ENCODE measurements at regions not wholly inside any gene's neighbourhood (a gene's known extent, or its start where the extent isn't known, plus 50 kb on each side); places are given as distances from the start of the nearest gene placed in this dataset.

- DNase-seq: no peak
These were observed 295.8 kb downstream of the GABRB3 start for GRCh38 chr15:26477044-26477443.

- peak in 1 of 3 experiments; percentile 9 for DNase-seq
These were observed 297.3 kb downstream of the GABRB3 start for GRCh38 chr15:26475554-26475953.

DNA sequence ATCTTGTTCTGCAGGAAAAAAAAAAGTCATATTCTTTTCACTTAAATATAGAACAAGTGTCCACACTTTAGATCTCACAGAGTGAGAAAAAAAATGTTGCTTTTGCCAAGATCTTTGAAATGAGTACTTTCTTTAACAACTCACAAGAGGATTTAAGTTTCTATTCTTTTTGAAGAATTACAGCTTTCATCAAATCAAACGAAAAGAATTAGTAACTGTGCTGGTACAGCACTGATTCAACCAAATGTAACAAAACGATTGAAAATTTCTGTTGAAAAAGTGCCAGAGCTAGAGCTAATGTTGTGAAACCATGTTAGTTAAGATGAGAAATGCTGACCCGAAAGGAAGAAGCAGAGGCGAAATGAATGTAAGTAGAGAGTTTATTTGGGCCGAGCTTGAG lies 300.2 kb downstream of the GABRB3 start:
- DNase-seq: no peak

DNA sequence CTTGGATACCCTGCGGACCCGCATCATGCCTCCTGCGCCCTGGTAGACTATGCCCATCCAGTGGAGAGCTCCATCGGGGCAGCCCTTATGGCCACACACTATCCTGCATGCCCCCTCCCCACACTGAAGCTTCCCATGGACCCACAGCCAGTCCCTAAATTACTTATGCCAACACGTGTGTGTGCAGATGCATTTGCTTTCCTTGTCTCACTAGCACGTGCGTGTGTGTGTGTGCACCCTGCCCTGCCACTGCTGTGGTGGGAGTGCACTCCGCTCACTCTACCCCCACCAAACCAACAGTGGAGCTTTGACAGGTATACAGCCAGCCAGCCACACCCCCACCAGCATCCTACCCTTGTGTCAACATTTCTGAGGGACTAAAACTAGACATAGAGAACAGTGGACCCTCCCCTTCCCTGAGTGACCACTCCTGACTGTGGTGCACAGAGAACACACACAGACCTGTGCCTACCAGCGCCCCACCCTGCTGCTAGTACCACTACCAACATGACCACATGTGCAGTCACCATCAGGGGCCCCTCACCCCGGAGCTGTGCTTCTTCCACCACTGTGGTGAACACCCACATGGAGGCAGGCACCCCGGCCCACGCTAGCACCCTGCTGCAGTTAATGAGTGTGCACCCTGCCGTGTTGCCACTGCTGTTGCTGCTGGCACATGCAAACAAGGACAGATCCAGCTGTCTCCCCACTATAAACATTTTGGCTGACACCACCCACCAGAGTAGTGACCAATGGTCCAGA lies 310.8 kb downstream of the GABRB3 start:
- no peak for DNase-seq

DNA sequence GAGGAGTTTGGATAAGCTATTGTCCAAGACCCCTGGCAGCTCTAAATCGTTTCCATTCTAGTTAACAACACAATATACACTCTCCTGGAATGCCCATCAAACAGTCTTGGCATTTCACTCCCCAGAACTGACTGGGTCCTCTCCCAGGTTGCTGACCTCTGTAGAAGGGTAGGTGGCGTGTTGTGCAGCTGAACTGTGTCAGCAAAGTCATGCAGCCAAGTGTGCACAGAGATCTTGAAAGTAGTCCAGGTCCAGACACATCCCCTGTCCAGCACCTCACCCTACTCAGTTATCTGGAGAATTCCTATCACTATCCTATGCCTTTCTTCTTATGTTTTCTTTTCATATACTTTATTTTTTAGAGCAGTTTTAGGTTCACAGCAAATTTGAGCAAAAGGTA lies 312.7 kb downstream of the GABRB3 start:
- DNase-seq: no peak

- DNase-seq: no peak
These were observed 317.0 kb downstream of the GABRB3 start for GRCh38 chr15:26455828-26456227.

DNA sequence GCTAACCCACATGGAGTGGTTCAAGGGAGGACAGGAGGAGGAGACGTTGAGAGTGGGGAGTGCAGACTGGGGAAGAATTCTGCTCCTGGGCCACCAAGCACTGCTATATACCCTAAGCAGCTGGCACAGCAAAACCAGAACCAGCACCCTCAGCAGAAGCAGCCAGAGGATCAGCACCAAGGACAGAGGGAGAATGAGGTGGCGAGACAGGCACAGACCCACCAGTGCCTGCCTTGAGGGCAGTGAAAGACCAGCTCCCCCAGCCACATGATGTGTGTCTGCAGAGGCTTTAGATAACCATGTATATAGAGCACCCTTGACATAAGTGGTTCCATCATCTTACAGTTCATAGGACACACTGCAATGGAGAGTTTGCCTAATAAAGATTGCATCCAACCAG lies 319.0 kb downstream of the GABRB3 start:
- no peak for DNase-seq

DNA sequence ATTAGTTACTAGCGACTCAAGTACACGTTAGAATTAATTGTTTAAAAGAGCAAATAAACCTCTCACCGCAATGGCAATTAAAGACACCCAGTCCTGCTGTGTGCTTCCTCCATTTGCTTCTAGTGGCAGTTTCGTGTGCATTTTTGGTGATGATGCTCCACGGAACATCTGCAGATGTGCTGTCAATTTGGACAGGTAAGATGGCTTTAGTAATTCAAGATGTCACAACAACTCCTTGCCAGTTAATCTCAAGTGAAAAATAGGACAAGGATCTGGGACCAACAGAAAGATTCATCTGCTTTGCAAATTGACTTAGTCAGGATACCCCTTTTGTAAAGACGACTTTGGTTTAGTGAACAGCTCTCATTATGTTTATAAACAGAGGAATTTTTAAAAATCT lies 320.9 kb downstream of the GABRB3 start:
- DNase-seq: peak in 2 of 3 experiments; percentile 1 to 68

DNA sequence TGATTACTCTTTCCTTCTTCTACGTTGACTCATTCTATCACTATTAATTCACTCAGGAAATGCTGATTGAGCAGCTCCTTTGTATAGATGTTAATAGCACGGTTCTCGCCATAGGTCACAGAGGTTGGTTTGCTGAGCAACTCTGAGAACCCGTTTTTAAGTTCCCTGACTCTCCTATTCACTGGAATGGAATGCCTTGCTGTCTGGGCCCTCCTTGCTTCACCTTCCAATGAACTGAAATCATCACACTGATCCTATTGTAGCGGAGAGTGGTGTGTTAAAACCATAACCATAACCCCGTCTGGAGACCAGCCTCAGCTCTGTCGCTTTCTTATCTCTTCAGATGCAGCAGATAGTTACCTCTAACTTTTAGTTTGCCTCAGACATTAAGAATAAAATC lies 323.6 kb downstream of the GABRB3 start:
- no peak for DNase-seq

- no peak for DNase-seq
These were observed 329.5 kb downstream of the GABRB3 start for GRCh38 chr15:26443321-26443720.

DNA sequence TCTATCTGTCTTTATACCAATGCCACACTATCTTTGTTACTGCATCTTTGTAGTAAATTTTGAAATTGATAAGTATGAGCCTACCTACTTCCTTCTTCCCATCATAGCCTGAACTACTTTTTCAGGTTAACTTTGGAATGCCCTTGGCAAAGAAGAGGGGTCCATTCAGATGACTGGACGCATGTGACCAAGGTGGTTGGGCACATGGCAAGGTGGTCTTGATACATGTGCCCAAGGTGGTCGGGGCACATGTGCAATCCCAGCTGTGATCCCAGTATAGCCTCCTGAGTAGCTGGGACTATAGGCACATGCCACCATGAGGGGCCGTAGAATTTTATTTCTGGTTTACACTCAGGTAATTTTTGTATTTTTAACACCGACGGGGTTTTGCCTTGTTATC lies 330.2 kb downstream of the GABRB3 start:
- no peak for DNase-seq

- no peak for DNase-seq
These were observed 333.2 kb downstream of the GABRB3 start for GRCh38 chr15:26439681-26440080.

DNA sequence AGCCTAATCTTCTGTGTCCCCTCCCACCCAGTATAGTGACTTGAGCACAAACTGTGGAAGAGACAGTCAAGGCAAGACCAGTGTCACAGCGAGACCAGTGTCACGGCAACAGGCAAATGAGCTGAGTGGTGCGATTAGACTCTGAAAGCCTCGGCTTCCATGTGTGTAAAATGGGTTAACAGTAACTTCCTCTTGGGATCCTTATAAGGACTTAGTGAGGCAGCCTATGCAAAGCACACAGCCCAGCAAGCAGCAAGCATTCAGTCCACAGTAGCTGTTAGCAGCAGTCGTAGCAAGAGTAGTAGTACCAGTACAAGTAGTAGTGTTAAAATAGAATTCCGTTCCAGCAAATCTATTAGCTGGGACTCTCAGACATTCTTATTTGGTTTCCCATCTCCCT lies 334.1 kb downstream of the GABRB3 start:
- DNase-seq: peak in 1 of 3 experiments; percentile 1

GRCh38 chr15:26438316-26438715 lies 334.6 kb downstream of the GABRB3 start:
- DNase-seq: peak in 1 of 3 experiments; percentile 44

- DNase-seq: no peak
These were observed 339.0 kb downstream of the GABRB3 start for GRCh38 chr15:26433818-26434217.

- DNase-seq: no peak
These were observed 339.8 kb downstream of the GABRB3 start for GRCh38 chr15:26433060-26433459.

DNA sequence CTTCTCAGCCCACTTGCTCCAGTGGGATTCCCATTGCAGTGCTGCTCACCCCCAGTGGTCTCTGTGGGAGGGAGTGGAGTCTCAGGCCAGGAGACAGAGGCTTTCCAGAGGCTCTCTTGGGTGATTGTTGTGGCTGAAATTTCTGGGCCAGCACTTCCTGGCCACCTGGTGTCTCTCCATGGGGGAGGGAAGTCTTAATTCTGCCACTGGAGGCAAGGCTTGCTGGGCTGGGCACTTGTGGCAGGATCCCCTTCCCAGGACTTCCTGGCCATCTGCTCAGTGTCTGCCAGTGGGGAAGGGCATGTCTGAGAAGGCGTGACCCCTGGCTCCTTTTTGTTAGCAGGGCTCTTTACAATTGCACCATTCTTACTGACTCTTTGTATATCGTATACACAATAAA lies 351.8 kb downstream of the GABRB3 start:
- DNase-seq: no peak

GRCh38 chr15:26395624-26396023 lies 377.2 kb downstream of the GABRB3 start:
- DNase-seq: no peak

DNA sequence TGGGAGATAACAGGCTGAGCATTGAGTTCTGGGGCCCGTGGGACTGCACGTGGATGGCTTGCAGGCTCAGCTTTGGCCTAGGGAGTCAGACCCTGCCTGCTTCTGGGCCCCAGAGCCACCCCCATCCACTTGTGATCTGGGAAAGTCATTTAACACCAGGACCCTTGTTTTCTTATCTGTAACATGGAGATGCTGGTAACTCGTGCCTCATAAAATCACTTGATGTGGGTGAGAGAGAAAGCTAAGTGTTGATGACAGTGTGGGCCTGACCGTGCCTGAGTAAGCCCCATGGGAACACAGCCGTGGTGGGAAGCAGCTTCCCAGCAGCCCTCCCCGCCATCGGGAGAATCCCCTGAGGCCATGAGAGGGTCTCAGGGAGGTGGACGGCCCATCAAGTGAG lies 378.1 kb downstream of the GABRB3 start:
- DNase-seq: no peak

- DNase-seq: no peak
These were observed 379.9 kb downstream of the GABRB3 start for GRCh38 chr15:26392956-26393355.

DNA sequence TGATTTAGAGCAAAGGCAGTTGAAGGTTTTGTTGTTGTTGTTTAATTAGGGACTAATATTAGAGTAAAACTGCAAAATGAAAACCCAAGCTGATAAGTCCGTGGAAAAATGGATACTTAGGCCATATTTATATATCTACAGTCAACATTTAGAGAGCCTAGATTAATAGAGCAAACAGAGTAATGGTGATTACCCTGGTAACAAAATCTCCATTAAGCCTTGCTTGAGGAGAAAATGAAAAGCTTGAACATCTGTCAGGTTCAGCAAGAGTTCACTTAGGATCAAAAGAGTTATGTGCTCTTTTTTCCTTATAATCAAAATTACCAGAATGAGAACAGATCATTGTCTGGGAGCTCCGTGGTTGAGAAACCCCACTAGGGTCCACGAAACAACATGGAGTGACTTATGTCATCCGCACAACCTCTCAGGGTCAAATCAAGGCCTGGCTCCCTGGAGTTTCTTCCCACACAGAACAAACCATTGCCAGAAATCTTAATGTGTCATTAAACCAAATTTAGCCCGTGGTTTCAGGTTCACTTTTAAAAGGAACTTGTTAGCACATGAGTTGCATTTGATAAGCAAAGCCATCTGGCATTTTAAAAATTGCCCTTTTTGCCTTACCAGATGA lies 381.2 kb downstream of the GABRB3 start:
- peak in 1 of 3 experiments; percentile 63 for DNase-seq

DNA sequence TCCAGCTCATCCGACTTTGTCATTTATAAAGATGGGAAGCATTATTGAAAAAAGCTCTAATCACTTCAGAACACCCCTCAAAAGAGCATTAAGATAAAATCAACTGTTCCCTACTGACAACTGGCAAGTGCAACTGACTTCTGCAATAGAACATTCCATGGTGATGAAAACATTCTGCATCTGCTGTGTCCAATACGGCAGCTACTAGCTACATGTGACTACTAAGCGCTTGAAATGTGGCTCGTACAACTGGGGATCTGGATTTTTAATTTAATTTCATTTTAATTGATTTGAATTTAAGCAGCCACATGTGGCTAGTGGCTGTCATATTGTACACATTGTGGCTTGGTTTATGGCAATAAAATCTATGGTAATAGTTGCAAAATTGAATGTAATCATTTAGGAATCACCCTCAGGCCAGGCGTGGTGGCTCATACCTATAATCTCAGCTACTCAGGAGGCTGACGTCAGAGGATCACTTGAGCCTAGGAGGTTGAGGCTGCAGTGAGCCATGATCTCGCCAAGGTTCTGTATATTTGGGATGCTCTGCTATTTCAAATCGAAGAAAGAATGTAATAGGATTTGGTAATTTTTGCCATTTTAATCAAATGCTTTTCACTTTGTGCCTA lies 390.3 kb downstream of the GABRB3 start:
- DNase-seq: peak in 1 of 3 experiments; percentile 15

- no peak for DNase-seq
These were observed 394.6 kb downstream of the GABRB3 start for GRCh38 chr15:26378304-26378703.

DNA sequence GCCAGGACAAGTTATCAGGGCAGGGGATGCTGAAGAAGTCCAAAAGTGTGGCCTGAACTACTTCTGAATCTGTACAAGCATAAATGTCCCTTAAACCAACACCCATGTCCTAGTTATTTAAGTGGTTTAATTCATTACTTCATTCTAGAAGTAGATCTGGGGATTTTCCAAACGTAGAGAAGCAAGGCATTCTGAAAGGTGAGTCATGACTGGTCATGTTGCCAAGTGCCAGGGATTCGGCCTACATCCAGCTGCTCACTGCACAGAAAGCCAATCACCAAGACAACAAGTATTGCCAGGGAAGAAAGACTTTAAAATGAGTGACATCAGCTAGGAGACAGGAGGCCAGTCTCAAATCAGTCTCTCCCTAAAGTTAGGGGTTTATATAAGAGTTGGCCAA lies 396.6 kb downstream of the GABRB3 start:
- no peak for DNase-seq

Data from NCI-H1417 (cell line).